ENCODE measurements at regions not wholly inside any gene's neighbourhood (a gene's known extent, or its start where the extent isn't known, plus 50 kb on each side); places are given as distances from the start of the nearest gene placed in this dataset.

DNA sequence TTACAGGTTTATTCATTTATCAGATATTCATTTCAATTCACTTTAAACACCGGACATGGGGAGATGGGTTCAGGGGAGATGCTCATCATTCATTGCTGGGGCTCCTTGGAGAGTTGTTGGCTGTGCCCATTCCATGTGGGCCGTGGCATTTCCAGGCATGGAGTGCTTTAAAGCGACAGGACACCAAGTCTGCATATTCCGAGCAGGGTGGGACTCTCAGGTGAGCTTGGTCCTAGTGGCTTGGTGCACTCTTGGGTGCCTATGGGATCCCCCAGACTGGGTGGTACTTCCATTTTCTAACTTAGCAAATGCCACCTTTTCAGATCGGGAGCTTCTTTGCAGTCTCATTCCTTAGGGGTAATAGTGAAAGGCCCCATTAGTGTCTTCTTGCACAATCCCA lies 619.5 kb upstream of the CADM1 start:
- ChIA-PET CTCF (no interaction called here), POLR2A (ENCODE audit: low non-redundant PET) (no interaction called here)
- TF ChIP-seq, protein P1, sequence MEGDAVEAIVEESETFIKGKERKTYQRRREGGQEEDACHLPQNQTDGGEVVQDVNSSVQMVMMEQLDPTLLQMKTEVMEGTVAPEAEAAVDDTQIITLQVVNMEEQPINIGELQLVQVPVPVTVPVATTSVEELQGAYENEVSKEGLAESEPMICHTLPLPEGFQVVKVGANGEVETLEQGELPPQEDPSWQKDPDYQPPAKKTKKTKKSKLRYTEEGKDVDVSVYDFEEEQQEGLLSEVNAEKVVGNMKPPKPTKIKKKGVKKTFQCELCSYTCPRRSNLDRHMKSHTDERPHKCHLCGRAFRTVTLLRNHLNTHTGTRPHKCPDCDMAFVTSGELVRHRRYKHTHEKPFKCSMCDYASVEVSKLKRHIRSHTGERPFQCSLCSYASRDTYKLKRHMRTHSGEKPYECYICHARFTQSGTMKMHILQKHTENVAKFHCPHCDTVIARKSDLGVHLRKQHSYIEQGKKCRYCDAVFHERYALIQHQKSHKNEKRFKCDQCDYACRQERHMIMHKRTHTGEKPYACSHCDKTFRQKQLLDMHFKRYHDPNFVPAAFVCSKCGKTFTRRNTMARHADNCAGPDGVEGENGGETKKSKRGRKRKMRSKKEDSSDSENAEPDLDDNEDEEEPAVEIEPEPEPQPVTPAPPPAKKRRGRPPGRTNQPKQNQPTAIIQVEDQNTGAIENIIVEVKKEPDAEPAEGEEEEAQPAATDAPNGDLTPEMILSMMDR (conservative IDR thresholded peaks at IDR 0.05; ENCODE audit: low read depth) = no peak
- H3K27ac ChIP-seq = no peak overlapping the region
- DNase-seq (ENCODE audit: low spot score) = no peak

DNA sequence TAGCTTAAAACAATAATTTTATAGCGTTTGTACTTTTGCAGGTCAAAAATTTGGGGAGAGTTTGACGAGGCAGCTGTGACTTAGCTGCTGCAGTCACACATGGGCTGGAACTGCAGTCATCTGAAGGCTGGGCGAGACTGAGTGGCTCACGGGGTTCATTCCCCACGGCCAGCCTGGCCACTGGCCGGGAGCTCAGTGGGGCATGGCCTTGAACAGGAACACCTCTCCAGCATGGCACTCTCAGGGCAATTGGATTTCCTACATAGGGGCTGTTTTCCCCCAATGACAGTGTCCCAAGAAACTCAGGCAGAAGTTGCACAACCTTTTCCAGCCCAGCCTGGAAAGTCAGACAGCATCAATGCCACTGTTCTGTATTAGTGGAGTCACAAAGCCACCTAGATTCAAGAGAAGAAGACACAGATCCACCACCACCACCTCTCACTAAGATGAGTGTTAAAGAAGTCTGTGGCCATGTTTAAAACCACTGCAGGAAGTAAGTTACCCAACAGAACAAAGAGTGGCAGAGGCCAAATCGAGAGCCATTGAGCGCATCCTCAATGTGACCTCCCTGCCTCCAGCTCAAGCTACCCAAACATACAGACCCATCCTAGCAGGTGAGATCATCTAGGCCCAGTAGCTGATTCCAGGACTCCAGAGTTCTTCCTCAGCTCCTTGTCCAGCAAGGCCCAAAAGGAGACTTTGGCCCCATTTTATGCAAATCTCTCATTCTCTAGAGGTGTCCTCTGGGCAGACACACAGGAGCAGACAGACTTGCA lies 618.7 kb upstream of the CADM1 start:
- ChIA-PET CTCF (interaction anchor here (0.8 kb wide), 1 partner anchor 64 kb away, joined by 7 read pairs; no protein-coding TSS in a partner anchor), POLR2A (ENCODE audit: low non-redundant PET) (no interaction called here)
- DNase-seq (ENCODE audit: low spot score) = no peak
- no peak overlapping the region for H3K27ac ChIP-seq
- TF ChIP-seq, protein P1 (conservative IDR thresholded peaks at IDR 0.05; ENCODE audit: low read depth) = no peak

DNA sequence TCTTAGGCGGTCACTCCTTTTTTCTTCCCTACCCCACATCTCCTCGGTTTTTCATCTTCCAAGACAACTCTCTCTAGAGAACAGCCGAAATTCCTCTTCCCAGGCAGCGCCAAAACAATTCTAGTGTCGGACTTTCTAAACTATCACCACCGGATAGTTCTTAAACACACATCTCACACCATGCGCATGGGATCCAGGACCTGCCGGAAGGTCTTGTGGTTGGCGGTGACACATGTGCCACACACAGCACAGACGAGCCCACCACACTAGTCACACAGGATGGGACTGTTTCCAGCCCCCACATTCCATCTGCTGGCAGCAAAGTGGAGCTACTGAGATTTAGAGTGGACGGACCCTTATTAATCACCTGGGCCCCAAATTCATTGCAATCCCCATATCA lies 614.9 kb upstream of the CADM1 start:
- no peak overlapping the region for H3K27ac ChIP-seq
- DNase-seq (ENCODE audit: low spot score) = no peak
- CTCF ChIA-PET = no interaction called here
- POLR2A ChIA-PET (ENCODE audit: low non-redundant PET) = no interaction called here
- TF ChIP-seq, protein P1 (conservative IDR thresholded peaks at IDR 0.05; ENCODE audit: low read depth) = no peak

DNA sequence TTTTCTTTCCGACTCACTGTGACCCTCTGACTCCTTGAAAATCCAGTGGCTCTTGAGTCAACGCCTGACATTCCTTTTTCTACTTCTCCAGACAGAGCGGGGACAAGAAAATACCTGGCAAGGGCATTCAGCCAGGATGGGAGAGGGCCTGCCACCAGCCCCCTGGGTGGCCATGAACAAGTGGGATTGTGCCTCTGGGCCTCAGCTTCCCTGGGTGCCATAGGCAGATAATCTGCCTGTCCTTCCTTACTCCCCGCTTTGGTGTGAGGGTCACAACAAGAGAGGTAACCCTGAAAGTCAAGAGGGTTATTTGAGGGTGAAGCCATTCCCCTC lies 613.9 kb upstream of the CADM1 start:
- DNase-seq (ENCODE audit: low spot score) = no peak
- ChIA-PET CTCF (no interaction called here), POLR2A (ENCODE audit: low non-redundant PET) (no interaction called here)
- no peak overlapping the region for H3K27ac ChIP-seq
- TF ChIP-seq, protein P1 (conservative IDR thresholded peaks at IDR 0.05; ENCODE audit: low read depth) = no peak

DNA sequence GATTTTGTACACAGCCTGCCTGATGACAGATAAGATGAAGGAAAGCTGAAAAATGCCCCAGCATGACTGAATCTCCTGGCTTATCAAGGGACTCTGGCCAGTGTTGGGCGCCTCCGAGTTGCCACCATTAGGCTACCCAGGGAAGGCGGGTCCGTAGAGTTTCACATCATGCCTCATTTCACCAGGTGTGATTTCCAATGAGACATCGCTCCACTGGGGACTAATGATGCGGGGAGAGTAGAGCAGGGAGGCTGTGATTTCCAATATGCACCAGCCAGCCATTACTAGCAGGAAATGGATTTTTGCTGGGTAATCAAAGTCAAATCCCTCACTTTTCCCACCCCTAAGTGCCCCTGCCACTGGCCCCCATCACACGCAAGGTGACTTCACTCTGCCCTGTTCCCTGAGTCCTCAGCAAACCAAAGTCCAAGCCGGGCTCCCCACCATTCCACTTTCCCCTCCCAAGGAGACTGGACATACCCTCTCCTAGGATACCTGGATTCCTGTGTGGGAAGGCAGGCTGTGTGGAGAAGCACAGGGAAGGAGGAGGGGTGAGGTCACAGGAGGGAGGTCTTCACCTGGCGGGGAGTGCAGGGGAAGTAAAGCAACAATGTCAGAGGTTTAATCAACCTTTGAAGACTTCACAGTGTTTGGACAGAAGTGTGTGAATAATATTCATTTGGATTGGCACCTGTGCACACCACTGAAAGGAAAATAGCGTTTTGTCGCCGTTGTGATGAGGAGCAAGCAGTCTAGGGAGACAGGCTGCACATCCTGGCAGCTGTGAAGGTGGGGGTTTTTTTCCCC lies 613.3 kb upstream of the CADM1 start:
- POLR2A ChIA-PET (ENCODE audit: low non-redundant PET) = no interaction called here
- no peak overlapping the region for H3K27ac ChIP-seq
- no peak for DNase-seq (ENCODE audit: low spot score)
- CTCF ChIA-PET = no interaction called here
- TF ChIP-seq, protein P1 (conservative IDR thresholded peaks at IDR 0.05; ENCODE audit: low read depth) = no peak

DNA sequence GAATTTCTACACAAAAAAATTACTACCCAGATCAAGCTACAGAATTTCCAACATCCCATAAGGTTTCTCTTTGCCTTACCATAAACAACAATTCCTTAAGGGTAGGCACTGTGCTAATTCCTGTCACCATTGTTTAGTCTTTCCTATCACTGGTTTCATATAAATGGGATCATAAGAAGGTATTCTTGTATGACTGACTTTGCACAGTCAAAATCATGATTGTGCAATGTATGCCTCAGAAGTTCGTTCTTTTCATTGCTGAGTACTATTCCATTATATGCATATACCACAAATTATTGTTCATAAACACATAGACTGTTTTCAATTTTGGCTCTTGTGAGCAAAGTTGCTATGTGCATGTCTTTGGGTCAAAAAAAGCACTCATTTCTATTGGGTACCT lies 611.6 kb upstream of the CADM1 start:
- POLR2A ChIA-PET (ENCODE audit: low non-redundant PET) = no interaction called here
- H3K27ac ChIP-seq = no peak overlapping the region
- TF ChIP-seq, protein P1 (conservative IDR thresholded peaks at IDR 0.05; ENCODE audit: low read depth) = no peak
- CTCF ChIA-PET = no interaction called here
- DNase-seq (ENCODE audit: low spot score) = no peak
